ENCODE measurements at regions not wholly inside any gene's neighbourhood (a gene's known extent, or its start where the extent isn't known, plus 50 kb on each side); places are given as distances from the start of the nearest gene placed in this dataset.

GRCh38 chr1:60145771-60146170 is 72.2 kb upstream of the C1orf87 start:
- Histone ChIP-seq H3K9ac (ENCODE audit: low read length) (no peak overlapping the region), H3K79me2 (ENCODE audit: insufficient read depth, low read length) (no peaks in the 10 kb centered on the region), H2AFZ (ENCODE audit: low read depth, low read length, severe bottlenecking) (no peak overlapping the region), H3K27ac (ENCODE audit: low read depth, low read length) (no peak overlapping the region), H4K20me1 (ENCODE audit: low read depth, low read length) (no peaks in the 10 kb centered on the region), H3K4me2 (ENCODE audit: low read depth, low read length, poor library complexity, severe bottlenecking) (no peak overlapping the region), H3K4me3 (ENCODE audit: insufficient read depth, low read length, poor library complexity, severe bottlenecking) (no peak overlapping the region), H3F3A (ENCODE audit: insufficient read depth) (no peaks in the 10 kb centered on the region), H3K9me3 (ENCODE audit: insufficient read depth, low read length) (no peaks in the 10 kb centered on the region), H3K27me3 (ENCODE audit: low read length) (no peaks in the 10 kb centered on the region), H3K36me3 (ENCODE audit: low read length) (no peaks in the 10 kb centered on the region), H3K9me2 (replicated peaks; ENCODE audit: insufficient read depth, low read length) (no peaks in the 10 kb centered on the region)
- no peak for TF ChIP-seq CTCF (IDR thresholded peaks at IDR 0.05; ENCODE audit: insufficient read depth, low read length, poor library complexity, severe bottlenecking)
- TF ChIP-seq EZH2phosphoT487 (conservative IDR thresholded peaks at IDR 0.05; ENCODE audit: low read length), result no peak

- TF ChIP-seq EZH2phosphoT487 (conservative IDR thresholded peaks at IDR 0.05; ENCODE audit: low read length) (no peak), CTCF (IDR thresholded peaks at IDR 0.05; ENCODE audit: insufficient read depth, low read length, poor library complexity, severe bottlenecking) (no peak)
- Histone ChIP-seq H3K9ac (ENCODE audit: low read length) (no peak overlapping the region), H3F3A (ENCODE audit: insufficient read depth) (no peaks in the 10 kb centered on the region), H2AFZ (ENCODE audit: low read depth, low read length, severe bottlenecking) (no peak overlapping the region), H3K79me2 (ENCODE audit: insufficient read depth, low read length) (no peaks in the 10 kb centered on the region), H4K20me1 (ENCODE audit: low read depth, low read length) (no peaks in the 10 kb centered on the region), H3K4me2 (ENCODE audit: low read depth, low read length, poor library complexity, severe bottlenecking) (no peak overlapping the region), H3K9me2 (replicated peaks; ENCODE audit: insufficient read depth, low read length) (no peaks in the 10 kb centered on the region), H3K4me3 (ENCODE audit: insufficient read depth, low read length, poor library complexity, severe bottlenecking) (no peak overlapping the region), H3K9me3 (ENCODE audit: insufficient read depth, low read length) (no peaks in the 10 kb centered on the region), H3K27ac (ENCODE audit: low read depth, low read length) (no peak overlapping the region), H3K36me3 (ENCODE audit: low read length) (no peaks in the 10 kb centered on the region), H3K27me3 (ENCODE audit: low read length) (no peaks in the 10 kb centered on the region)
Observed at GRCh38 chr1:60141743-60142142, 68.2 kb upstream of the C1orf87 start.

- Histone ChIP-seq H4K20me1 (ENCODE audit: low read depth, low read length) (no peaks in the 10 kb centered on the region), H3F3A (ENCODE audit: insufficient read depth) (no peaks in the 10 kb centered on the region), H3K9ac (ENCODE audit: low read length) (no peak overlapping the region), H3K9me2 (replicated peaks; ENCODE audit: insufficient read depth, low read length) (no peaks in the 10 kb centered on the region), H3K27me3 (ENCODE audit: low read length) (no peaks in the 10 kb centered on the region), H3K4me3 (ENCODE audit: insufficient read depth, low read length, poor library complexity, severe bottlenecking) (no peak overlapping the region), H3K79me2 (ENCODE audit: insufficient read depth, low read length) (no peaks in the 10 kb centered on the region), H3K4me2 (ENCODE audit: low read depth, low read length, poor library complexity, severe bottlenecking) (no peak overlapping the region), H2AFZ (ENCODE audit: low read depth, low read length, severe bottlenecking) (no peak overlapping the region), H3K9me3 (ENCODE audit: insufficient read depth, low read length) (no peaks in the 10 kb centered on the region), H3K36me3 (ENCODE audit: low read length) (no peaks in the 10 kb centered on the region), H3K27ac (ENCODE audit: low read depth, low read length) (no peak overlapping the region)
- TF ChIP-seq CTCF (IDR thresholded peaks at IDR 0.05; ENCODE audit: insufficient read depth, low read length, poor library complexity, severe bottlenecking) (no peak), EZH2phosphoT487 (conservative IDR thresholded peaks at IDR 0.05; ENCODE audit: low read length) (no peak)
Observed at GRCh38 chr1:60141276-60141675, 67.7 kb upstream of the C1orf87 start.

GRCh38 chr1:60137406-60137805 is 63.8 kb upstream of the C1orf87 start:
- H3K27ac ChIP-seq (ENCODE audit: low read depth, low read length), result no peak overlapping the region
- no peaks in the 10 kb centered on the region for H3F3A ChIP-seq (ENCODE audit: insufficient read depth)
- no peak overlapping the region for H3K9ac ChIP-seq (ENCODE audit: low read length)
- no peaks in the 10 kb centered on the region for H3K36me3 ChIP-seq (ENCODE audit: low read length)
- H3K79me2 ChIP-seq (ENCODE audit: insufficient read depth, low read length), result no peaks in the 10 kb centered on the region
- no peaks in the 10 kb centered on the region for H3K9me3 ChIP-seq (ENCODE audit: insufficient read depth, low read length)
- no peak for TF ChIP-seq EZH2phosphoT487 (conservative IDR thresholded peaks at IDR 0.05; ENCODE audit: low read length)
- no peak for TF ChIP-seq CTCF (IDR thresholded peaks at IDR 0.05; ENCODE audit: insufficient read depth, low read length, poor library complexity, severe bottlenecking)
- H2AFZ ChIP-seq (ENCODE audit: low read depth, low read length, severe bottlenecking), result no peak overlapping the region
- H3K4me3 ChIP-seq (ENCODE audit: insufficient read depth, low read length, poor library complexity, severe bottlenecking), result no peak overlapping the region
- H4K20me1 ChIP-seq (ENCODE audit: low read depth, low read length), result no peaks in the 10 kb centered on the region
- H3K27me3 ChIP-seq (ENCODE audit: low read length), result no peaks in the 10 kb centered on the region
- no peaks in the 10 kb centered on the region for H3K9me2 ChIP-seq (replicated peaks; ENCODE audit: insufficient read depth, low read length)
- no peak overlapping the region for H3K4me2 ChIP-seq (ENCODE audit: low read depth, low read length, poor library complexity, severe bottlenecking)

Measured in SU-DHL-6 (cell line).